DOHH2 (cell line): ENCODE measurements at regions not wholly inside any gene's neighbourhood (a gene's known extent, or its start where the extent isn't known, plus 50 kb on each side); places are given as distances from the start of the nearest gene placed in this dataset.

Source experiments
- H3F3A ChIP-seq: fragments of 200-600 bp; sonication (generic), shearing (Covaris generic); 2 replicates; pipeline ENCODE4 v1.6.0; 2016; ENCODE audit warnings: antibody characterized with exemption, mild to moderate bottlenecking; ENCODE audit not compliant: control insufficient read depth, insufficient read depth
- H3K27ac ChIP-seq: fragments of 200-600 bp; sonication (generic); 2 replicates; pipeline ENCODE4 v1.5.1; 2014; ENCODE audit warnings: low read depth, mild to moderate bottlenecking, low read length, moderate library complexity
- H3K27me3 ChIP-seq: fragments of 200-600 bp; sonication (generic); 2 replicates; pipeline ENCODE4 v1.6.1; 2014; ENCODE audit warnings: mild to moderate bottlenecking, low read length, mixed read lengths; ENCODE audit not compliant: control insufficient read depth
- H3K36me3 ChIP-seq: fragments of 200-600 bp; sonication (generic); 2 replicates; pipeline ENCODE4 v1.6.1; 2014; ENCODE audit warnings: mild to moderate bottlenecking, low read length, moderate library complexity, mixed read lengths; ENCODE audit not compliant: control insufficient read depth
- H3K4me1 ChIP-seq: fragments of 200-600 bp; sonication (generic); 2 replicates; pipeline ENCODE4 v1.6.1; 2014; ENCODE audit warnings: mild to moderate bottlenecking, low read length, mixed read lengths; ENCODE audit not compliant: control insufficient read depth
- H3K4me2 ChIP-seq: fragments of 200-600 bp; sonication (generic); 2 replicates; pipeline ENCODE4 v1.6.0; 2014; ENCODE audit warnings: mild to moderate bottlenecking, low read length, moderate library complexity
- H3K4me3 ChIP-seq: fragments of 200-600 bp; sonication (generic); 2 replicates; pipeline ENCODE4 v1.5.1; 2014; ENCODE audit warnings: mild to moderate bottlenecking, low read length, mixed read lengths
- H3K79me2 ChIP-seq: fragments of 200-600 bp; sonication (generic); 2 replicates; pipeline ENCODE4 v1.6.1; 2014; ENCODE audit warnings: mild to moderate bottlenecking, low read length, mixed read lengths; ENCODE audit not compliant: control insufficient read depth
- H3K9me2 ChIP-seq: fragments of 200-600 bp; sonication (generic); replicated peaks from 2 replicates; pipeline ENCODE4 v1.6.1; 2014; ENCODE audit warnings: mild to moderate bottlenecking, low read length, mixed read lengths; ENCODE audit not compliant: control insufficient read depth
- H3K9me3 ChIP-seq: fragments of 200-600 bp; sonication (generic); 2 replicates; pipeline ENCODE4 v1.6.1; 2014; ENCODE audit warnings: antibody characterized with exemption, low read length, mixed read lengths; ENCODE audit not compliant: control insufficient read depth, insufficient read depth
- H4K20me1 ChIP-seq: fragments of 200-600 bp; sonication (generic); 2 replicates; pipeline ENCODE4 v1.6.0; 2014; ENCODE audit warnings: low read depth, mild to moderate bottlenecking, antibody characterized with exemption, low read length, moderate library complexity; ENCODE audit not compliant: control insufficient read depth, insufficient read depth
- EZH2phosphoT487 ChIP-seq: fragments of 200-600 bp; sonication (generic); IDR thresholded peaks from 2 replicates; pipeline ENCODE4 v1.6.1; 2017; ENCODE audit warnings: borderline replicate concordance, mild to moderate bottlenecking, antibody characterized with exemption, low read length, moderate library complexity, mixed read lengths
- TF ChIP-seq, protein P1 (sequence below): fragments of 200-600 bp; sonication (generic); IDR thresholded peaks from one replicate; pipeline ENCODE4 v1.5.1; 2014; ENCODE audit warnings: antibody characterized with exemption, mild to moderate bottlenecking, low read depth, low read length; ENCODE audit not compliant: poor library complexity, severe bottlenecking

DNA sequence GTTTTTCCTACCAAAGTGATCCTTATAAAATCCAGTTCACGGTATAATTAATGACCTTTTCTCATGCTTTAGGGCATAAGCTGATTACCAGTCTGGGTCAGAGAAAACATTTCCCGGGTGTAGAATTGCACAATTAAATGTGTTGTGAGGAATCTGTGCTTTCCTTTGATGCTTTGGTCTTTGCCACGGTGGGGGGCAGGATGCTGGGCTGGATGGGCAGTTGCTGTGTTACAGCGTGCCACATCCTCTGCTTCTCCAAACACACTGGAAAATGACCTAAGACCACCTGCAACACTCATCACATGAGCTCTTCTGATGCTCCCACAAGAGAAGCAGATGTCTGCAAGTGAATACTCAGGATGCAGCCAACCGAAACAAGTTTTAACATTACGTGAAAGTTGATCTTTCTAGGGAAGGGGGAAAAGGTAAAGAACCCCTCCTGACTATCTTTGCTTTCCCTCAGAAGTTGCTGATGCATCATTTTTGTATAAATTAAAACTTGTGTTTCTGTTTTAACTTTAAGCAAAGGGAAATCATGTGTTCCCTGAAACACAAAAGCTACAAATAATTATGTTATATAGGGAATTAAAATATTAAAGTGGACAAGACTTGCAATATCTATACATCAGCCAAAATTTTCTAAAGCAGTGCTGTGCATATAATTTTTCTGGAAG lies 515.3 kb upstream of the NR5A2 start:
- TF ChIP-seq EZH2phosphoT487, result no peak
- H3K27me3 ChIP-seq, result no peaks in the 10 kb centered on the region
- no peaks in the 10 kb centered on the region for H3K79me2 ChIP-seq
- H3K4me1 ChIP-seq, result peaks cover 23% of the 10 kb centered on the region
- H3F3A ChIP-seq, result no peaks in the 10 kb centered on the region
- H3K4me2 ChIP-seq, result peak overlapping the region; percentile 45
- H4K20me1 ChIP-seq, result no peaks in the 10 kb centered on the region
- no peaks in the 10 kb centered on the region for H3K36me3 ChIP-seq
- H3K4me3 ChIP-seq, result peak overlapping the region; percentile 9; the same call in 1 of the 2 replicates
- H3K9me2 ChIP-seq, result no peaks in the 10 kb centered on the region
- H3K9me3 ChIP-seq, result no peaks in the 10 kb centered on the region
- no peak overlapping the region for H3K27ac ChIP-seq

DNA sequence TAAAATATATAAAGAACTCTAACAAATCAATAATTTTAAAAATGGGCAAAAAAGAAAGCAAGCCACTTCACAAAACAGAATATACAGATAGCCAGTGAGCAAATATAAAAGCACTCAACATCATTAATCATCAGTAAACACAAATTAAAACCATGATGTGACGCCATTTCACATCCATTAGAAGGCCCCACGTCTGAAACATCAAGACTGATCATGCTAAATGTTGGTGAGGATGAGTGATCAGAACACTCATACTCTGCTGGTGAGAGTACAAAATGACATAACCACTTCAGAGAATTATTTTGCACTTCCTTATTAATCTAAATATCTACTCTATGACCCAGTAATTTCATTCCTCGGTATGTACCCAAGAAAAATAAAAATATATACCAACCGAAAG lies 512.2 kb upstream of the NR5A2 start:
- no peak overlapping the region for H3K4me3 ChIP-seq
- H3K4me1 ChIP-seq, result peaks cover 18% of the 10 kb centered on the region
- no peaks in the 10 kb centered on the region for H3K36me3 ChIP-seq
- H3K9me3 ChIP-seq, result no peaks in the 10 kb centered on the region
- no peaks in the 10 kb centered on the region for H4K20me1 ChIP-seq
- no peak overlapping the region for H3K4me2 ChIP-seq
- H3K79me2 ChIP-seq, result no peaks in the 10 kb centered on the region
- H3K27ac ChIP-seq, result no peak overlapping the region
- H3K9me2 ChIP-seq, result no peaks in the 10 kb centered on the region; the same call in 1 of the 2 replicates
- H3K27me3 ChIP-seq, result no peaks in the 10 kb centered on the region
- TF ChIP-seq EZH2phosphoT487, result no peak
- TF ChIP-seq, protein P1, sequence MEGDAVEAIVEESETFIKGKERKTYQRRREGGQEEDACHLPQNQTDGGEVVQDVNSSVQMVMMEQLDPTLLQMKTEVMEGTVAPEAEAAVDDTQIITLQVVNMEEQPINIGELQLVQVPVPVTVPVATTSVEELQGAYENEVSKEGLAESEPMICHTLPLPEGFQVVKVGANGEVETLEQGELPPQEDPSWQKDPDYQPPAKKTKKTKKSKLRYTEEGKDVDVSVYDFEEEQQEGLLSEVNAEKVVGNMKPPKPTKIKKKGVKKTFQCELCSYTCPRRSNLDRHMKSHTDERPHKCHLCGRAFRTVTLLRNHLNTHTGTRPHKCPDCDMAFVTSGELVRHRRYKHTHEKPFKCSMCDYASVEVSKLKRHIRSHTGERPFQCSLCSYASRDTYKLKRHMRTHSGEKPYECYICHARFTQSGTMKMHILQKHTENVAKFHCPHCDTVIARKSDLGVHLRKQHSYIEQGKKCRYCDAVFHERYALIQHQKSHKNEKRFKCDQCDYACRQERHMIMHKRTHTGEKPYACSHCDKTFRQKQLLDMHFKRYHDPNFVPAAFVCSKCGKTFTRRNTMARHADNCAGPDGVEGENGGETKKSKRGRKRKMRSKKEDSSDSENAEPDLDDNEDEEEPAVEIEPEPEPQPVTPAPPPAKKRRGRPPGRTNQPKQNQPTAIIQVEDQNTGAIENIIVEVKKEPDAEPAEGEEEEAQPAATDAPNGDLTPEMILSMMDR, result no peak
- H3F3A ChIP-seq, result no peaks in the 10 kb centered on the region

DNA sequence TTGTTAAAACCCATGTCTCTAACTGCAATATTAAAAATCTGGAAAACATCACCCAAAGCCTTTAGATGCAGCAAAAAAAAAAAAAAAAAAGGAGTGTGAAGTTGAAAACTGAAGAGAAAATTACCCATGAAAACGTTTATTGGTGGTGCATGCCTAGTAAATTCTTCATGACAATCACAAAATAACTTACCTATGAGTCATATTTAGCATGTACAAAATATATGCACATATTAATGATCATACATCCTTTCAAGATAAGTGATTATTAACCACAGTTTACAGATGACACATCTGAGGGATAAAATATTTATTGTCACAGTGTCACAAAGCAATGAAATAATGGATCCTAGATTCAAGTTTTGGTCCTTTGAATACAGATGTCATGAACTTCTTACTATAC lies 505.2 kb upstream of the NR5A2 start:
- H3K36me3 ChIP-seq, result no peaks in the 10 kb centered on the region
- H3K9me3 ChIP-seq, result no peaks in the 10 kb centered on the region
- no peaks in the 10 kb centered on the region; the same call in 1 of the 2 replicates for H3K9me2 ChIP-seq
- H3K4me2 ChIP-seq, result no peak overlapping the region
- H3K79me2 ChIP-seq, result no peaks in the 10 kb centered on the region
- no peak overlapping the region for H3K27ac ChIP-seq
- H3F3A ChIP-seq, result no peaks in the 10 kb centered on the region
- H3K27me3 ChIP-seq, result no peaks in the 10 kb centered on the region
- H3K4me3 ChIP-seq, result no peak overlapping the region
- H3K4me1 ChIP-seq, result no peaks in the 10 kb centered on the region
- TF ChIP-seq, protein P1, result no peak
- no peak for TF ChIP-seq EZH2phosphoT487
- no peaks in the 10 kb centered on the region for H4K20me1 ChIP-seq

DNA sequence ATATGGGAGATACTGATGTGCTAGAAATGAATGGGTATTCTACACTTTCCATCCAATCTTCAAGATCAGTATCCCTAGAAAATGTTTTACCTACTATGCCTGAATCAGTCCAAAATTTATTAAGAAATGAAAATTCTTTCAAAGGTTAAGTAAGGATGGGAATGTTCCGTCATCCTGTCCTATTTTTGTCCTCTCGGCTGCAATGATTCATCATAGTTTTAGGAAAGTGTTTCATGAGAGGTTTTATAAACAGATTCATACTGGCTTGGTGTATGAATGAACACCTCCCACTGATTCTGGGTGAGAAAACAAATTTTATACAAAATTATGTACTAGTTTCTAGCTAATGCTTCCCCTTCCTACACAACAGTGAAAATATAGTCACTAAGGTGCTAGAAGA lies 504.6 kb upstream of the NR5A2 start:
- no peaks in the 10 kb centered on the region for H4K20me1 ChIP-seq
- no peak overlapping the region for H3K4me2 ChIP-seq
- H3K9me2 ChIP-seq, result no peaks in the 10 kb centered on the region
- no peaks in the 10 kb centered on the region for H3K4me1 ChIP-seq
- no peak overlapping the region for H3K4me3 ChIP-seq
- H3K27me3 ChIP-seq, result no peaks in the 10 kb centered on the region
- H3K79me2 ChIP-seq, result no peaks in the 10 kb centered on the region
- no peaks in the 10 kb centered on the region for H3K9me3 ChIP-seq
- no peaks in the 10 kb centered on the region for H3F3A ChIP-seq
- H3K27ac ChIP-seq, result no peak overlapping the region
- H3K36me3 ChIP-seq, result no peaks in the 10 kb centered on the region
- TF ChIP-seq EZH2phosphoT487, result no peak
- TF ChIP-seq, protein P1, result no peak
